ENCODE measurements at regions not wholly inside any gene's neighbourhood (a gene's known extent, or its start where the extent isn't known, plus 50 kb on each side); places are given as distances from the start of the nearest gene placed in this dataset.
"Not testable (repeated sequence)": the region's sequence is repeated elsewhere in the genome, so short reads cannot be mapped to it uniquely, and the experiment has no call there.

DNA sequence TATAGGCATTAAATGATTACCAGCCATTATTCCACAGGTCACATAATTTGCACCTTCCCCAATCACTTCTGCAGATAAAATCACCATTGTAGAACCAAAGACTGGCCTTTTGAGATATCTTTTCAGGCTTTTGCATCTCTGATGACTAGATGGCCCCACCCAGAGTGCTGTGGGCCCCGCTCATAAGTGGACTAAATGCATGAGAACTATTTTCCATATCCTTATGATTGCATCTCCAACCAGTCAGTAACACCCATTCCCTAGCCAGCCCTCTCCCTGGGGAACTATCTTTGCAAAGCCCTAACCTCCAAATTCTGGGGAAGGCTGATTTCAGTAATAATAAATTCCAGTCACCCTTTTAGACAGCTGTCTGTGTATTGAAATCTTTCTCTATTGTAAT, 53.5 kb upstream of the CDH9 start (continued):
- TF ChIP-seq, protein P1, sequence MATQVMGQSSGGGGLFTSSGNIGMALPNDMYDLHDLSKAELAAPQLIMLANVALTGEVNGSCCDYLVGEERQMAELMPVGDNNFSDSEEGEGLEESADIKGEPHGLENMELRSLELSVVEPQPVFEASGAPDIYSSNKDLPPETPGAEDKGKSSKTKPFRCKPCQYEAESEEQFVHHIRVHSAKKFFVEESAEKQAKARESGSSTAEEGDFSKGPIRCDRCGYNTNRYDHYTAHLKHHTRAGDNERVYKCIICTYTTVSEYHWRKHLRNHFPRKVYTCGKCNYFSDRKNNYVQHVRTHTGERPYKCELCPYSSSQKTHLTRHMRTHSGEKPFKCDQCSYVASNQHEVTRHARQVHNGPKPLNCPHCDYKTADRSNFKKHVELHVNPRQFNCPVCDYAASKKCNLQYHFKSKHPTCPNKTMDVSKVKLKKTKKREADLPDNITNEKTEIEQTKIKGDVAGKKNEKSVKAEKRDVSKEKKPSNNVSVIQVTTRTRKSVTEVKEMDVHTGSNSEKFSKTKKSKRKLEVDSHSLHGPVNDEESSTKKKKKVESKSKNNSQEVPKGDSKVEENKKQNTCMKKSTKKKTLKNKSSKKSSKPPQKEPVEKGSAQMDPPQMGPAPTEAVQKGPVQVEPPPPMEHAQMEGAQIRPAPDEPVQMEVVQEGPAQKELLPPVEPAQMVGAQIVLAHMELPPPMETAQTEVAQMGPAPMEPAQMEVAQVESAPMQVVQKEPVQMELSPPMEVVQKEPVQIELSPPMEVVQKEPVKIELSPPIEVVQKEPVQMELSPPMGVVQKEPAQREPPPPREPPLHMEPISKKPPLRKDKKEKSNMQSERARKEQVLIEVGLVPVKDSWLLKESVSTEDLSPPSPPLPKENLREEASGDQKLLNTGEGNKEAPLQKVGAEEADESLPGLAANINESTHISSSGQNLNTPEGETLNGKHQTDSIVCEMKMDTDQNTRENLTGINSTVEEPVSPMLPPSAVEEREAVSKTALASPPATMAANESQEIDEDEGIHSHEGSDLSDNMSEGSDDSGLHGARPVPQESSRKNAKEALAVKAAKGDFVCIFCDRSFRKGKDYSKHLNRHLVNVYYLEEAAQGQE (IDR thresholded peaks at IDR 0.05; ENCODE audit: low read depth, low read length): no peak
- TF ChIP-seq MEF2A (IDR thresholded peaks at IDR 0.05; ENCODE audit: borderline replicate concordance, low read depth): no peak

GRCh38 chr5:27088822-27089221, 50.4 kb upstream of the CDH9 start:
- H4K20me1 ChIP-seq (ENCODE audit: insufficient read depth); H2AFZ ChIP-seq (ENCODE audit: low read depth); H3K4me1 ChIP-seq (ENCODE audit: control insufficient read depth in 1 of 2, insufficient read depth in 2 of 2, low read depth in 1 of 2, low read length in 1 of 2); DNase-seq; H3F3A ChIP-seq (replicated peaks; ENCODE audit: insufficient read depth); H3K79me2 ChIP-seq (ENCODE audit: insufficient read depth); H3K36me3 ChIP-seq (replicated peaks in 1 of 2; ENCODE audit: control insufficient read depth in 1 of 2, insufficient read depth in 2 of 2, low read length in 1 of 2); H3K9me3 ChIP-seq; H3K27me3 ChIP-seq (ENCODE audit: insufficient read depth); H3K4me2 ChIP-seq; H3K27ac ChIP-seq (ENCODE audit: low read depth in 2 of 2, low read length in 1 of 2); H3K9ac ChIP-seq; POLR2A ChIA-PET; H3K9me2 ChIP-seq; H3K4me3 ChIP-seq (ENCODE audit: low read depth in 2 of 2, low read length in 1 of 2): not testable (repeated sequence)
- CTCF ChIA-PET: interaction anchor here (1.4 kb wide), 1 partner anchor 59 kb away, joined by 3 read pairs; no protein-coding TSS in a partner anchor
- 56% methylated on average over 4 of the region's 4 CpGs for WGBS (ENCODE audit: low lambda C conversion rate)

Small RNA genes in the stretch of these regions (small RNA-seq; reads per million reads assigned to genes)
- gene AC010385.1 (0 reads per million in 7 experiments), gene AC010385.3 (0 reads per million in 7 experiments), gene AC026421.1 (0 reads per million in 7 experiments), gene AC114300.1 (0 reads per million in 7 experiments), gene LSP1P3 (0 reads per million in 7 experiments), gene RF00425 (0 to 0.11 (median 0) reads per million in 7 experiments), gene RNU6-738P (0.69 to 29.1 (median 5.7) reads per million in 7 experiments), gene RNU6-909P (0 reads per million in 7 experiments), gene UBL5P1 (0 to 5.7 (median 0) reads per million in 7 experiments)

Measured in SK-N-SH (cell line).